ENCODE measurements at regions not wholly inside any gene's neighbourhood (a gene's known extent, or its start where the extent isn't known, plus 50 kb on each side); places are given as distances from the start of the nearest gene placed in this dataset.

DNA sequence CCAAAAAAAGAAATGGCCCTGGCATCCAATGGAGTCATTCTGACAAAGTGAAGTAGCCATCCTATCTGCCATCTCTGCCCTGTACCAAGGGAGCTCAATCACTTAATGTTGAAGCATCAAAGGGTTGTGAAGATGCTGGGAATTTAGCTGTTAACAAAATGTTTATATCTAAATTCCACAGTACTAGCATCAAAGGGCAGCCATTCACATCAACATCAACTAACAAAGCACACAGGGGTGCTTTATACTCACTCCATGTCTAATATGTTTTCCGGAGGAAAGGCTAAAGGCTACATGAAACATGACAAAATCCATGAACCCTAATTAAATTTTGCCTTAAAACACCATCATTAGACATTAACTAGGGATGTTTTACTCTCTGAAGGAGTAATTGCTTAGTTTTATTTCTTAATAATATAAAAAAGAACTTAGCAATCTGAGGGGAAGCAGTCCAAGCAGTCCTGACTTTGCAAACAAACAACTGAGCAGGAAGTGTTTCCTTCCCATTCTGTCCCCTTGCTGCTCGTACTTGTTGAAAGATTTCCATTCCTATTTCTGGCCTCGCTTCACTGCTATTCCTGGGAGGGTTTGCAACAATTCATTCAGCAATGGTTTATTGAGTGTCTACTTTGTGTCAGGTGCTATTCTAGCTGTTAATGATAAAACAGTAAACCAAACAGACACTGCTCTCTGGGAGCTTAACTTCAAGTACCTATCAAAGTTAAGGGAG lies 208.6 kb upstream of the SLC7A11 start:
- POLR2A ChIA-PET = no interaction called here
- Histone ChIP-seq H3K4me3 (ENCODE audit: low read length) (no peak overlapping the region), H3K9me3 (ENCODE audit: control insufficient read depth in 1 of 2, insufficient read depth in 1 of 2, low read length in 2 of 2) (no peaks in the 10 kb centered on the region), H3K36me3 (ENCODE audit: insufficient read depth, low read length) (no peaks in the 10 kb centered on the region), H3K27me3 (ENCODE audit: control insufficient read depth in 1 of 2, insufficient read depth in 2 of 2, low read length in 2 of 2) (no peaks in the 10 kb centered on the region), H3K27ac (ENCODE audit: low read depth in 1 of 2, low read length in 2 of 2) (no peak overlapping the region), H3K4me1 (ENCODE audit: insufficient read depth, low read length) (no peaks in the 10 kb centered on the region)
- no peak for ATAC-seq (ENCODE audit: poor library complexity)
- H3K27ac Mint-ChIP-seq = no peak overlapping the region
- no peak overlapping the region for H3K4me3 Mint-ChIP-seq
- H3K27me3 Mint-ChIP-seq = no peaks in the 10 kb centered on the region
- no peak for DNase-seq
- H3K9me3 Mint-ChIP-seq = no peaks in the 10 kb centered on the region
- CTCF ChIA-PET = no interaction called here
- H3K4me1 Mint-ChIP-seq (ENCODE audit: low read depth) = no peaks in the 10 kb centered on the region
- no peaks in the 10 kb centered on the region for H3K36me3 Mint-ChIP-seq (ENCODE audit: low read depth)
- TF ChIP-seq, protein P1, sequence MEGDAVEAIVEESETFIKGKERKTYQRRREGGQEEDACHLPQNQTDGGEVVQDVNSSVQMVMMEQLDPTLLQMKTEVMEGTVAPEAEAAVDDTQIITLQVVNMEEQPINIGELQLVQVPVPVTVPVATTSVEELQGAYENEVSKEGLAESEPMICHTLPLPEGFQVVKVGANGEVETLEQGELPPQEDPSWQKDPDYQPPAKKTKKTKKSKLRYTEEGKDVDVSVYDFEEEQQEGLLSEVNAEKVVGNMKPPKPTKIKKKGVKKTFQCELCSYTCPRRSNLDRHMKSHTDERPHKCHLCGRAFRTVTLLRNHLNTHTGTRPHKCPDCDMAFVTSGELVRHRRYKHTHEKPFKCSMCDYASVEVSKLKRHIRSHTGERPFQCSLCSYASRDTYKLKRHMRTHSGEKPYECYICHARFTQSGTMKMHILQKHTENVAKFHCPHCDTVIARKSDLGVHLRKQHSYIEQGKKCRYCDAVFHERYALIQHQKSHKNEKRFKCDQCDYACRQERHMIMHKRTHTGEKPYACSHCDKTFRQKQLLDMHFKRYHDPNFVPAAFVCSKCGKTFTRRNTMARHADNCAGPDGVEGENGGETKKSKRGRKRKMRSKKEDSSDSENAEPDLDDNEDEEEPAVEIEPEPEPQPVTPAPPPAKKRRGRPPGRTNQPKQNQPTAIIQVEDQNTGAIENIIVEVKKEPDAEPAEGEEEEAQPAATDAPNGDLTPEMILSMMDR (IDR thresholded peaks at IDR 0.05) = no peak
- intact Hi-C loops (cut with DNase I, micrococcal nuclease) = no loop called here

DNA sequence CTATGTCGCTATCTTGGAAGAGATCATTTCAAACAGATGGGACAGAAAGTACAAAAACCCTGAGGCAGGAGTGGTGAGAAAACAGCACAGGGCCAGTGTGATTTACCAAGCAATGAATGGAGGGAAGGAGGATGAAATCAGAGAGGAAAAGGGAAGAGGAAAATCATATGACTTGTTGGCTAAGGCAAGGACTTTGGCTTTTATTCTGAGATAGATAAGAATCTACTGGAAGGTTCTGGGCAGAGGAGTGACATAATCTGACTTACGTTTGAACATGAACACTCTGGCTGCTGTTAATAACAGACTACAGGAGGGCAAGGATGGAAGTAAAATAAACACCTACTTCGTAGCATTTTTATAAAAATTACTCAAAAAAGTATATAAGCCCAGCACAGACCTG lies 207.8 kb upstream of the SLC7A11 start:
- Mint-ChIP-seq H3K27me3 (no peaks in the 10 kb centered on the region), H3K27ac (no peak overlapping the region), H3K9me3 (no peaks in the 10 kb centered on the region), H3K36me3 (ENCODE audit: low read depth) (no peaks in the 10 kb centered on the region), H3K4me3 (no peak overlapping the region), H3K4me1 (ENCODE audit: low read depth) (no peaks in the 10 kb centered on the region)
- no peak overlapping the region for H3K27ac ChIP-seq (ENCODE audit: low read depth in 1 of 2, low read length in 2 of 2)
- ChIA-PET POLR2A (no interaction called here), CTCF (no interaction called here)
- H3K27me3 ChIP-seq (ENCODE audit: control insufficient read depth in 1 of 2, insufficient read depth in 2 of 2, low read length in 2 of 2) = no peaks in the 10 kb centered on the region
- no peak overlapping the region for H3K4me3 ChIP-seq (ENCODE audit: low read length)
- TF ChIP-seq, protein P1 (IDR thresholded peaks at IDR 0.05) = no peak
- H3K36me3 ChIP-seq (ENCODE audit: insufficient read depth, low read length) = no peaks in the 10 kb centered on the region
- no peaks in the 10 kb centered on the region for H3K9me3 ChIP-seq (ENCODE audit: control insufficient read depth in 1 of 2, insufficient read depth in 1 of 2, low read length in 2 of 2)
- no peaks in the 10 kb centered on the region for H3K4me1 ChIP-seq (ENCODE audit: insufficient read depth, low read length)
- DNase-seq (no peak), ATAC-seq (ENCODE audit: poor library complexity) (no peak)
- intact Hi-C loops (cut with DNase I, micrococcal nuclease) = no loop called here

DNA sequence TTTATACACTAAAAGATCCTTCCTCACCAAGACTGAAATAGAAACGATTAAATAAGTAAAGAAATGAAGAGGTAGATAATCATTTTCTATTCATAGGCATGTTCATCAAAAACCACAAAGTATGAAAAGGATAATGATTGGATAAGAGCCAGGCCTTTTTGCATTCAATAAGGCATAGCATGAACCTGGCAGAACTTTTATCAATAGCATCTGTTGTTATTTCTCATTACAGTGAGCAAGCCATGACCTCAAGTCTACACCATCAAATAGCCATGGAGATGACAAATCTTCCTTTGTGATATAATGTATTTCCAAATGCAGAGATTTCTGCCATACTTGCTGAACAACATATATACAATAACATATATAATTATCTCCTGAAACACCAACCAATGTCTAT lies 206.0 kb upstream of the SLC7A11 start:
- Histone ChIP-seq H3K4me3 (ENCODE audit: low read length) (no peak overlapping the region), H3K4me1 (ENCODE audit: insufficient read depth, low read length) (no peaks in the 10 kb centered on the region), H3K27ac (ENCODE audit: low read depth in 1 of 2, low read length in 2 of 2) (no peak overlapping the region), H3K9me3 (ENCODE audit: control insufficient read depth in 1 of 2, insufficient read depth in 1 of 2, low read length in 2 of 2) (no peaks in the 10 kb centered on the region), H3K27me3 (ENCODE audit: control insufficient read depth in 1 of 2, insufficient read depth in 2 of 2, low read length in 2 of 2) (no peaks in the 10 kb centered on the region), H3K36me3 (ENCODE audit: insufficient read depth, low read length) (no peaks in the 10 kb centered on the region)
- Mint-ChIP-seq H3K27ac (no peak overlapping the region), H3K9me3 (peaks cover 5% of the 10 kb centered on the region), H3K36me3 (ENCODE audit: low read depth) (no peaks in the 10 kb centered on the region), H3K4me1 (ENCODE audit: low read depth) (no peaks in the 10 kb centered on the region), H3K4me3 (no peak overlapping the region), H3K27me3 (no peaks in the 10 kb centered on the region)
- POLR2A ChIA-PET = no interaction called here
- ATAC-seq (ENCODE audit: poor library complexity) (no peak), DNase-seq (no peak)
- CTCF ChIA-PET = no interaction called here
- intact Hi-C loops (cut with DNase I, micrococcal nuclease) = no loop called here
- TF ChIP-seq, protein P1 (IDR thresholded peaks at IDR 0.05) = no peak

Data from CD4-positive, alpha-beta T cell (primary cell).